ENCODE measurements at regions not wholly inside any gene's neighbourhood (a gene's known extent, or its start where the extent isn't known, plus 50 kb on each side); places are given as distances from the start of the nearest gene placed in this dataset.

DNA sequence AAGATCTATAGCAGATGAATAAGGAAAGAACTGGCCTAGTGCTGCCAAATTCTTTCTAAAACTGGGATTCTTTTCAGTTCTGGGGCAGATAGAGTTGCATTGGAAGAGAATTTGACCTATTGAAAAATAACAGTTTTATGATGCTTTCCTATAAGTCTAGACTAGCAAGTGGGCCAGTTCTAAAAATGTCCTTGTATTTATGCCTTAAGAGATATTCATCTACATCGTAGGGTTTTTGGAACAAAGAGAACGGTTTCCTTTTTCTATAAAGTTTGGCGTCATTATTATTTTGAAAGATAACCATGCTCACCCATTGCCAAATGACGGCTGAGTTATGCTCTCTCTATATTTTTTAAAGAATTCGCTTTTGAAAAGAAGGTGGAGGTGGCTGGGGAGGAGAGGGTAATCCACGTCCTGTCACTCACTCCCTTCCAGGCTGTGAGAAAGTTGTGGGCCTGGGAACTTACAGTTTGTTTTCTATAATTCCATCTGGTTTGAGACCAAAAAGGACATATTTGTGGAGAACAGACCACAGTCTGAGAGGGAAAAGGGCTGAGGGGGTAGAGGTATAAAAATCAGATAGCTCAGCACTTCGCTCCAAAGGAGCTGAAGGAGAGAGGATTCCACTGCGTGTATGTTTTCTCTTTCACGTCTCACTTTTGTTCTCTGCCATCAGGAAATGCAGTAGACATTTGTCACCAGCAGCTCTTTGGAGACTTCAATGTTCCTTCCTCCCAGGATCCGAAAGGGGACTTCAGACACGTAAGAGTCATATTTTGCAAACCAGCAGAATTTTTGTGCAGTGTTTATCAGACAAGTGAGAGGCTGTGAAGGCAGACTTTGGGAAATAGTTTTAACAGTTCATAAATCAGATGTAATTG, 281.9 kb upstream of the FN1 start:
- FAIRE-seq (no peak), DNase-seq (ENCODE audit: low read depth in 1 of 2, low spot score in 2 of 2) (no peak)
- Histone ChIP-seq H3K9me3 (ENCODE audit: insufficient read depth in 2 of 2, low read depth in 1 of 2, low read length in 1 of 2) (no peaks in the 10 kb centered on the region), H4K20me1 (replicated peaks in 1 of 2; ENCODE audit: control insufficient read depth in 1 of 2, insufficient read depth in 2 of 2, low read length in 2 of 2) (no peaks in the 10 kb centered on the region), H3K14ac (ENCODE audit: insufficient read length) (no peak overlapping the region), H3K79me1 (ENCODE audit: low read depth, low read length) (no peaks in the 10 kb centered on the region), H3K9ac (replicated peaks in 1 of 4; ENCODE audit: extremely low read depth in 1 of 4, low read depth in 3 of 4, low read length in 3 of 4) (no peak overlapping the region; a peak in 1 of 7 replicates), H2BK120ac (replicated peaks; ENCODE audit: low read depth, low read length) (no peak overlapping the region), H3K27me3 (replicated peaks in 1 of 4; ENCODE audit: control insufficient read depth in 3 of 4, extremely low read depth in 1 of 4, insufficient read depth in 3 of 4, low read length in 3 of 4) (peaks cover 0 to 1% (median 0%) of the 10 kb centered on the region in 4 experiments; a peak in 2 of 7 replicates), H4K8ac (ENCODE audit: extremely low read depth, insufficient read depth, low read length) (no peak overlapping the region), H2BK12ac (ENCODE audit: low read depth, low read length) (no peak overlapping the region), H2AK5ac (ENCODE audit: low read depth, low read length) (no peak overlapping the region), H3K23ac (ENCODE audit: insufficient read length) (no peak overlapping the region), H2BK20ac (ENCODE audit: low read length) (no peak overlapping the region), H2BK15ac (ENCODE audit: low read length) (no peak overlapping the region), H3K36me3 (ENCODE audit: control insufficient read depth in 2 of 4, insufficient read depth in 4 of 4, low read length in 3 of 4) (no peaks in the 10 kb centered on the region), H3K4me3 (ENCODE audit: extremely low read depth in 1 of 4, insufficient read depth in 2 of 4, low read depth in 3 of 4, low read length in 4 of 4) (no peak overlapping the region), H2BK5ac (ENCODE audit: low read depth, low read length) (no peak overlapping the region), H4K5ac (ENCODE audit: insufficient read length, low read depth, low read length) (no peak overlapping the region), H3K18ac (ENCODE audit: extremely low read depth, low read length) (no peak overlapping the region), H3K56ac (replicated peaks; ENCODE audit: insufficient read length, low read depth, low read length) (no peak overlapping the region), H4K91ac (replicated peaks; ENCODE audit: insufficient read length, low read length) (no peak overlapping the region), H3K4me1 (replicated peaks in 1 of 4; ENCODE audit: control insufficient read depth in 3 of 4, insufficient read depth in 4 of 4, low read length in 3 of 4) (no peaks in the 10 kb centered on the region), H3K79me2 (ENCODE audit: control insufficient read depth in 1 of 2, insufficient read depth in 2 of 2, low read length in 2 of 2) (no peaks in the 10 kb centered on the region), H3K4ac (replicated peaks; ENCODE audit: insufficient read length, low read depth, low read length) (no peak overlapping the region), H3K23me2 (ENCODE audit: low read depth, low read length) (no peaks in the 10 kb centered on the region), H2AFZ (ENCODE audit: low read length) (no peak overlapping the region), H3K4me2 (ENCODE audit: insufficient read depth in 1 of 2, low read depth in 2 of 2, low read length in 2 of 2) (no peak overlapping the region), H3K27ac (ENCODE audit: low read depth, low read length) (no peak overlapping the region)
- 92% methylated on average over 11 of the region's 11 CpGs; no CpG with 5 or more reads in 1 of the 2 experiments for WGBS, 2 experiments (ENCODE audit: extremely low coverage in 1 of 2, insufficient coverage in 1 of 2, insufficient read length in 1 of 2, insufficient replicate concordance in 2 of 2, low coverage in 1 of 2, low lambda C conversion rate in 2 of 2, missing lambda C conversion rate in 1 of 2)
- POLR2A ChIA-PET (ENCODE audit: partially characterized antibody): no interaction called here
- CTCF ChIA-PET (ENCODE audit: partially characterized antibody): interaction anchor here (1.2 to 2.0 kb wide), 2 partner anchors 18 to 21 kb away, joined by 3 to 5 read pairs; no protein-coding TSS in a partner anchor
- TF ChIP-seq CHD2 (IDR thresholded peaks at IDR 0.05; ENCODE audit: low read length): no peak
- no peak for TF ChIP-seq EZH2 (IDR thresholded peaks at IDR 0.05; ENCODE audit: low read depth, low read length, severe bottlenecking)
- TF ChIP-seq SIN3A (conservative IDR thresholded peaks at IDR 0.05 in 1 of 2, IDR thresholded peaks at IDR 0.05 in 1 of 2; ENCODE audit: low read depth in 1 of 2, low read length in 2 of 2): no peak
- no peak for TF ChIP-seq SIRT6 (IDR thresholded peaks at IDR 0.05; ENCODE audit: low read length)
- no peak for TF ChIP-seq EP300 (IDR thresholded peaks at IDR 0.05; ENCODE audit: borderline replicate concordance in 1 of 2, low read depth in 2 of 2, low read length in 2 of 2)
- TF ChIP-seq MAFK (IDR thresholded peaks at IDR 0.05; ENCODE audit: low read depth, low read length): no peak
- no peak for TF ChIP-seq JUND (IDR thresholded peaks at IDR 0.05; ENCODE audit: low read length)
- no peak for TF ChIP-seq FOSL1 (IDR thresholded peaks at IDR 0.05; ENCODE audit: insufficient read depth, low read depth, low read length)
- no peak for TF ChIP-seq YY1 (IDR thresholded peaks at IDR 0.05; ENCODE audit: low read depth, low read length)
- TF ChIP-seq RXRA (IDR thresholded peaks at IDR 0.05; ENCODE audit: insufficient read depth, low read depth, low read length): no peak
- no peak for TF ChIP-seq CEBPB (IDR thresholded peaks at IDR 0.05; ENCODE audit: low read depth, low read length)
- TF ChIP-seq, protein P1, sequence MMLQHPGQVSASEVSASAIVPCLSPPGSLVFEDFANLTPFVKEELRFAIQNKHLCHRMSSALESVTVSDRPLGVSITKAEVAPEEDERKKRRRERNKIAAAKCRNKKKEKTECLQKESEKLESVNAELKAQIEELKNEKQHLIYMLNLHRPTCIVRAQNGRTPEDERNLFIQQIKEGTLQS (IDR thresholded peaks at IDR 0.05; ENCODE audit: insufficient read depth, low read depth, low read length): no peak

Measured in H1 (cell line).